HCT116 (cell line): ENCODE measurements at regions not wholly inside any gene's neighbourhood (a gene's known extent, or its start where the extent isn't known, plus 50 kb on each side); places are given as distances from the start of the nearest gene placed in this dataset.

Experiments
- ATAC-seq: fragments of 200-7000 bp; cut with Tn5 transposase; 2 replicates; pipeline ENCODE4 v1.9.1; 2020; ENCODE audit warnings: mild to moderate bottlenecking, moderate library complexity
- BruUV-seq: library from RNA; stranded (reverse); fragments of 400-500 nt; replicated peaks from 2 replicates; lab custom pipeline; 2021; lab: Mats Ljungman, UMichigan
- CTCF ChIA-PET: fragments of 300-600 bp; sonication (Branson Sonifier 250); formaldehyde crosslinking; loops from one replicate; lab custom pipeline; 2021; ENCODE audit warnings: antibody characterized with exemption; lab: Charles Lee
- POLR2A ChIA-PET: fragments of 300-600, 350-600 bp; sonication (Branson Sonifier 250); formaldehyde crosslinking; loops from one replicate; lab custom pipeline; 2021; ENCODE audit warnings: antibody characterized with exemption; lab: Charles Lee
- RAD21 ChIA-PET, 2 experiments: fragments of 300-600 bp; sonication (Branson Sonifier 250); formaldehyde crosslinking; loops; one replicate each; lab custom pipeline; 2023; ENCODE audit warnings: low total read pairs in 2 of 2; ENCODE audit not compliant: uncharacterized antibody in 2 of 2, unreplicated experiment in 2 of 2, low non-redundant PET in 1 of 2; lab: Charles Lee
- DNase-seq: peaks from one replicate; pipeline ENCODE4 v3.0.0-alpha.2; 2010; ENCODE audit warnings: low read depth, low spot score
- H2AFZ ChIP-seq: fragments of 200-600 bp; shearing (Covaris generic), sonication (generic); 2 replicates; pipeline ENCODE4 v1.6.1; 2017; ENCODE audit warnings: low read depth, mixed run types, mixed read lengths, antibody characterized with exemption, low read length; ENCODE audit not compliant: poor library complexity, severe bottlenecking
- H3K27ac ChIP-seq: 2 replicates; pipeline ENCODE4 v1.5.1; 2012; ENCODE audit warnings: low read depth, low read length
- H3K27me3 ChIP-seq: fragments of 200-600 bp; sonication (generic); 2 replicates; pipeline ENCODE4 v1.6.1; 2016; ENCODE audit warnings: mixed run types, low read length, mixed read lengths; ENCODE audit not compliant: insufficient read depth
- H3K36me3 ChIP-seq, 2 experiments: fragments of 200-500 bp in 1 of 2; fragments of 200-600 bp in 1 of 2; sonication (Bioruptor generic) in 1 of 2; sonication (generic) in 1 of 2; 2 replicates each; pipeline versions ENCODE4 v1.5.1 to v1.6.1; 2014 to 2016; ENCODE audit warnings: low read length in 2 of 2, inconsistent platforms in 1 of 2, mixed read lengths in 1 of 2, mixed run types in 1 of 2; ENCODE audit not compliant: insufficient read depth in 2 of 2, control insufficient read depth in 1 of 2
- H3K4me1 ChIP-seq, 2 experiments: fragments of 200-600 bp in 1 of 2; sonication (generic) in 1 of 2; 2 replicates each; pipeline versions ENCODE4 v1.5.1 to v1.6.1; 2012 to 2017; ENCODE audit warnings: low read length in 2 of 2, inconsistent platforms in 1 of 2, mild to moderate bottlenecking in 1 of 2, mixed read lengths in 1 of 2, mixed run types in 1 of 2, moderate library complexity in 1 of 2; ENCODE audit not compliant: insufficient read depth in 2 of 2, control insufficient read depth in 1 of 2
- H3K4me2 ChIP-seq: fragments of 200-600 bp; sonication (generic); 2 replicates; pipeline ENCODE4 v1.6.1; 2017; ENCODE audit warnings: mixed run types, low read length, mixed read lengths
- H3K4me3 ChIP-seq, 2 experiments: fragments of 200-600 bp in 1 of 2; sonication (generic) in 1 of 2; replicated peaks in 1 of 2; 2 replicates each; pipeline ENCODE4 v1.5.1; 2011 to 2016; ENCODE audit warnings: low read length in 2 of 2, control low read depth in 1 of 2, low read depth in 1 of 2, mild to moderate bottlenecking in 1 of 2, mixed read lengths in 1 of 2, mixed run types in 1 of 2
- H3K79me2 ChIP-seq: fragments of 200-600 bp; sonication (generic); 2 replicates; pipeline ENCODE4 v1.6.1; 2017; ENCODE audit warnings: mild to moderate bottlenecking, mixed run types, low read length, moderate library complexity, mixed read lengths; ENCODE audit not compliant: insufficient read depth
- H3K9ac ChIP-seq: fragments of 200-600 bp; sonication (generic); 2 replicates; pipeline ENCODE4 v1.6.1; 2016; ENCODE audit warnings: low read length, mixed read lengths
- H3K9me2 ChIP-seq: fragments of 200-600 bp; sonication (generic), shearing (Covaris generic); 2 replicates; pipeline ENCODE4 v1.6.1; 2017; ENCODE audit warnings: mixed run types, mild to moderate bottlenecking, moderate library complexity; ENCODE audit not compliant: insufficient read depth
- H3K9me3 ChIP-seq, 2 experiments: fragments of 200-500 bp in 1 of 2; fragments of 200-600 bp in 1 of 2; sonication (Bioruptor generic) in 1 of 2; sonication (generic) in 1 of 2; 2 replicates each; pipeline ENCODE4 v1.6.1; 2014 to 2017; ENCODE audit warnings: low read length in 2 of 2, mixed read lengths in 2 of 2, inconsistent platforms in 1 of 2, low read depth in 1 of 2, mild to moderate bottlenecking in 1 of 2, mixed run types in 1 of 2, moderate library complexity in 1 of 2; ENCODE audit not compliant: control insufficient read depth in 1 of 2, insufficient read depth in 1 of 2
- H4K20me1 ChIP-seq: fragments of 200-600 bp; sonication (generic), shearing (Covaris generic); 2 replicates; pipeline ENCODE4 v1.6.1; 2017; ENCODE audit warnings: mixed run types, mild to moderate bottlenecking, moderate library complexity; ENCODE audit not compliant: insufficient read depth
- ATF3 ChIP-seq: IDR thresholded peaks from 2 replicates; pipeline ENCODE4 v1.6.1; 2012
- ELF1 ChIP-seq: IDR thresholded peaks from 2 replicates; pipeline ENCODE4 v1.6.1; 2012; ENCODE audit warnings: low read depth, borderline replicate concordance
- MAX ChIP-seq: IDR thresholded peaks from 2 replicates; pipeline ENCODE4 v1.6.1; 2012
- RAD21 ChIP-seq: IDR thresholded peaks from 2 replicates; pipeline ENCODE4 v1.6.1; 2012; ENCODE audit warnings: low read depth, mild to moderate bottlenecking
- SIN3A ChIP-seq: IDR thresholded peaks from 2 replicates; pipeline ENCODE4 v1.6.1; 2012; ENCODE audit warnings: low read depth
- SRF ChIP-seq: IDR thresholded peaks from 2 replicates; pipeline ENCODE4 v1.6.1; 2012; ENCODE audit warnings: low read depth
- TCF7L2 ChIP-seq: IDR thresholded peaks from 2 replicates; pipeline ENCODE4 v1.7.0; 2011; ENCODE audit warnings: borderline replicate concordance, inconsistent platforms; ENCODE audit not compliant: insufficient read depth, insufficient read length; ENCODE audit errors: extremely low read depth
- YY1 ChIP-seq: IDR thresholded peaks from 2 replicates; pipeline ENCODE4 v1.6.1; 2011; ENCODE audit warnings: low read length, low read depth, moderate library complexity, mild to moderate bottlenecking; ENCODE audit not compliant: insufficient replicate concordance; ENCODE audit errors: extremely low read depth
- ZFX ChIP-seq: fragments of 450-650 bp; IDR thresholded peaks from 2 replicates; pipeline ENCODE4 v1.6.1; 2017
- intact Hi-C: fragments of 100-400 bp; cut with micrococcal nuclease; formaldehyde crosslinking; loops from 2 replicates; pipeline ENCODE4 v1.10.0; 2022
- TF ChIP-seq, protein P1 (sequence below), 3 experiments: fragments of 200-600 bp in 1 of 3; sonication (generic) in 1 of 3; IDR thresholded peaks in 2 of 3; conservative IDR thresholded peaks in 1 of 3; 2 replicates each; pipeline ENCODE4 v1.5.1; 2012 to 2017; ENCODE audit warnings: low read depth in 2 of 3, low read length in 2 of 3, antibody characterized with exemption in 1 of 3, borderline replicate concordance in 1 of 3, control low read depth in 1 of 3, mild to moderate bottlenecking in 1 of 3, mixed read lengths in 1 of 3, mixed run types in 1 of 3, moderate library complexity in 1 of 3; ENCODE audit not compliant: insufficient read depth in 1 of 3

GRCh38 chr6:134631398-134631924, 313.5 kb upstream of the SGK1 start:
- ChIA-PET POLR2A (no interaction called here), CTCF (no interaction called here)
- Histone ChIP-seq H3K9ac (no peak overlapping the region), H3K4me2 (no peak overlapping the region), H3K27ac (no peak overlapping the region), H3K27me3 (no peaks in the 10 kb centered on the region)
- intact Hi-C loops: no loop called here
- TF ChIP-seq TCF7L2: no peak
- TF ChIP-seq MAX: no peak
- TF ChIP-seq ELF1: no peak
- TF ChIP-seq ZFX: no peak
- no peak for TF ChIP-seq RAD21
- TF ChIP-seq SIN3A: no peak
- TF ChIP-seq ATF3: no peak
- TF ChIP-seq YY1: no peak
- TF ChIP-seq SRF: no peak
- TF ChIP-seq, protein P1, sequence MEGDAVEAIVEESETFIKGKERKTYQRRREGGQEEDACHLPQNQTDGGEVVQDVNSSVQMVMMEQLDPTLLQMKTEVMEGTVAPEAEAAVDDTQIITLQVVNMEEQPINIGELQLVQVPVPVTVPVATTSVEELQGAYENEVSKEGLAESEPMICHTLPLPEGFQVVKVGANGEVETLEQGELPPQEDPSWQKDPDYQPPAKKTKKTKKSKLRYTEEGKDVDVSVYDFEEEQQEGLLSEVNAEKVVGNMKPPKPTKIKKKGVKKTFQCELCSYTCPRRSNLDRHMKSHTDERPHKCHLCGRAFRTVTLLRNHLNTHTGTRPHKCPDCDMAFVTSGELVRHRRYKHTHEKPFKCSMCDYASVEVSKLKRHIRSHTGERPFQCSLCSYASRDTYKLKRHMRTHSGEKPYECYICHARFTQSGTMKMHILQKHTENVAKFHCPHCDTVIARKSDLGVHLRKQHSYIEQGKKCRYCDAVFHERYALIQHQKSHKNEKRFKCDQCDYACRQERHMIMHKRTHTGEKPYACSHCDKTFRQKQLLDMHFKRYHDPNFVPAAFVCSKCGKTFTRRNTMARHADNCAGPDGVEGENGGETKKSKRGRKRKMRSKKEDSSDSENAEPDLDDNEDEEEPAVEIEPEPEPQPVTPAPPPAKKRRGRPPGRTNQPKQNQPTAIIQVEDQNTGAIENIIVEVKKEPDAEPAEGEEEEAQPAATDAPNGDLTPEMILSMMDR (IDR thresholded peaks at IDR 0.05 in 2 of 3, conservative IDR thresholded peaks at IDR 0.05 in 1 of 3; ENCODE audit: borderline replicate concordance in 1 of 3, insufficient read depth in 1 of 3, low read depth in 2 of 3, low read length in 2 of 3): no peak
- TF ChIP-seq, all 23 proteins: peak for 0
- RAD21 ChIA-PET: no interaction called here
- H3K9me3 ChIP-seq: no peaks in the 10 kb centered on the region
- H3K4me1 ChIP-seq: no peaks in the 10 kb centered on the region
- ATAC-seq (no peak), DNase-seq (no peak)
- no peaks in the 10 kb centered on the region for H3K79me2 ChIP-seq
- H2AFZ ChIP-seq: no peak overlapping the region
- H3K9me2 ChIP-seq: no peaks in the 10 kb centered on the region
- H3K4me3 ChIP-seq: no peak overlapping the region
- no peaks in the 10 kb centered on the region for H4K20me1 ChIP-seq
- no peaks in the 10 kb centered on the region for H3K36me3 ChIP-seq
- no TSS peak for BruUV-seq
